NB4 (cell line): ENCODE measurements at regions not wholly inside any gene's neighbourhood (a gene's known extent, or its start where the extent isn't known, plus 50 kb on each side); places are given as distances from the start of the nearest gene placed in this dataset.

Experiments
- POLR2A ChIP-seq: IDR thresholded peaks from 2 replicates; pipeline ENCODE4 v1.6.1; 2011; ENCODE audit warnings: mild to moderate bottlenecking; ENCODE audit not compliant: insufficient read length; ENCODE audit errors: extremely low read depth
- TF ChIP-seq, protein P1 (sequence below): IDR thresholded peaks from one replicate; pipeline ENCODE4 v1.5.1; 2012; ENCODE audit warnings: low read depth, low read length

DNA sequence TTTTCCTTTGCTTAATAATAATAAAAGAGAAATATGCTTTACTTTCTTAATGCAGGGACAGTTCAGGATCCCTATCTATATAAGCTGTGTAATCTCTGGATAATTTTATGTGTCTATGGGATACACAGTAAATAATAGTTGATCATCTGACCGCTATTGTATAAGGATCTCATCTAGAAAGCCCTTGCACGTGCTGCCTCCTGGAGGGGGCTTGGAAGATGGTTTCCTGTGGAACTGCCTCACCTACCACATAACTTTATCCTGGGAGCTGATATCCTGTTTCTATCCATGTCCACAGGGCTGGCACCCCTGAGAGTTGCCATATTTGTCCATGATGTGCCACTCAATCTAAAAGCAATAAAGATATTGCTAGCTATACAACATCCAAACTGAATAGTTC, 139.3 kb upstream of the FRMPD4 start:
- TF ChIP-seq, protein P1, sequence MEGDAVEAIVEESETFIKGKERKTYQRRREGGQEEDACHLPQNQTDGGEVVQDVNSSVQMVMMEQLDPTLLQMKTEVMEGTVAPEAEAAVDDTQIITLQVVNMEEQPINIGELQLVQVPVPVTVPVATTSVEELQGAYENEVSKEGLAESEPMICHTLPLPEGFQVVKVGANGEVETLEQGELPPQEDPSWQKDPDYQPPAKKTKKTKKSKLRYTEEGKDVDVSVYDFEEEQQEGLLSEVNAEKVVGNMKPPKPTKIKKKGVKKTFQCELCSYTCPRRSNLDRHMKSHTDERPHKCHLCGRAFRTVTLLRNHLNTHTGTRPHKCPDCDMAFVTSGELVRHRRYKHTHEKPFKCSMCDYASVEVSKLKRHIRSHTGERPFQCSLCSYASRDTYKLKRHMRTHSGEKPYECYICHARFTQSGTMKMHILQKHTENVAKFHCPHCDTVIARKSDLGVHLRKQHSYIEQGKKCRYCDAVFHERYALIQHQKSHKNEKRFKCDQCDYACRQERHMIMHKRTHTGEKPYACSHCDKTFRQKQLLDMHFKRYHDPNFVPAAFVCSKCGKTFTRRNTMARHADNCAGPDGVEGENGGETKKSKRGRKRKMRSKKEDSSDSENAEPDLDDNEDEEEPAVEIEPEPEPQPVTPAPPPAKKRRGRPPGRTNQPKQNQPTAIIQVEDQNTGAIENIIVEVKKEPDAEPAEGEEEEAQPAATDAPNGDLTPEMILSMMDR, result no peak
- no peak for TF ChIP-seq POLR2A
